ENCODE measurements at regions not wholly inside any gene's neighbourhood (a gene's known extent, or its start where the extent isn't known, plus 50 kb on each side); places are given as distances from the start of the nearest gene placed in this dataset.

GRCh38 chr21:25457411-25457810, 149.9 kb downstream of the MRPL39 start:
- no peaks in the 10 kb centered on the region for H3K27me3 Mint-ChIP-seq (ENCODE audit: unreplicated experiment)
- CTCF ChIA-PET = interaction anchor here (1.3 kb wide), 1 partner anchor 11 kb away, joined by 3 read pairs; no protein-coding TSS in a partner anchor
- peak overlapping the region; percentile 88 for H3K27ac Mint-ChIP-seq (ENCODE audit: unreplicated experiment)
- no peaks in the 10 kb centered on the region for H3K9me3 Mint-ChIP-seq (ENCODE audit: low read depth, unreplicated experiment)
- DNase-seq = no peak
- H3K36me3 Mint-ChIP-seq (ENCODE audit: insufficient read depth, unreplicated experiment) = no peaks in the 10 kb centered on the region
- BruUV-seq (replicated peaks) = no TSS peak
- no peaks in the 10 kb centered on the region for H3K4me1 Mint-ChIP-seq (ENCODE audit: low read depth, unreplicated experiment)
- peak overlapping the region; percentile 28 for H3K4me3 Mint-ChIP-seq (ENCODE audit: low read depth, unreplicated experiment)
- intact Hi-C loops (cut with micrococcal nuclease; ENCODE audit: unreplicated experiment) = no loop called here
- TF ChIP-seq CTCF (IDR thresholded peaks at IDR 0.05; ENCODE audit: unreplicated experiment) = no peak

GRCh38 chr21:25456672-25457071, 150.6 kb downstream of the MRPL39 start:
- Mint-ChIP-seq H3K4me1 (ENCODE audit: low read depth, unreplicated experiment) (no peaks in the 10 kb centered on the region), H3K36me3 (ENCODE audit: insufficient read depth, unreplicated experiment) (no peaks in the 10 kb centered on the region), H3K9me3 (ENCODE audit: low read depth, unreplicated experiment) (no peaks in the 10 kb centered on the region), H3K4me3 (ENCODE audit: low read depth, unreplicated experiment) (no peak overlapping the region), H3K27ac (ENCODE audit: unreplicated experiment) (peak overlapping the region; percentile 88), H3K27me3 (ENCODE audit: unreplicated experiment) (no peaks in the 10 kb centered on the region)
- intact Hi-C loops (cut with micrococcal nuclease; ENCODE audit: unreplicated experiment) = no loop called here
- peak; percentile 6 for DNase-seq
- BruUV-seq (replicated peaks) = no TSS peak
- CTCF ChIA-PET = no interaction called here
- no peak for TF ChIP-seq CTCF (IDR thresholded peaks at IDR 0.05; ENCODE audit: unreplicated experiment)

- CTCF ChIA-PET = no interaction called here
- BruUV-seq (replicated peaks) = no TSS peak
Observed at GRCh38 chr21:25453524-25453923, 153.8 kb downstream of the MRPL39 start.

GRCh38 chr21:25449950-25450349, 157.3 kb downstream of the MRPL39 start:
- no peak for DNase-seq
- no peaks in the 10 kb centered on the region for H3K27me3 Mint-ChIP-seq (ENCODE audit: unreplicated experiment)
- no peaks in the 10 kb centered on the region for H3K36me3 Mint-ChIP-seq (ENCODE audit: insufficient read depth, unreplicated experiment)
- no peak for TF ChIP-seq CTCF (IDR thresholded peaks at IDR 0.05; ENCODE audit: unreplicated experiment)
- H3K4me1 Mint-ChIP-seq (ENCODE audit: low read depth, unreplicated experiment) = no peaks in the 10 kb centered on the region
- no peak overlapping the region for H3K27ac Mint-ChIP-seq (ENCODE audit: unreplicated experiment)
- H3K4me3 Mint-ChIP-seq (ENCODE audit: low read depth, unreplicated experiment) = no peak overlapping the region
- intact Hi-C loops (cut with micrococcal nuclease; ENCODE audit: unreplicated experiment) = no loop called here
- H3K9me3 Mint-ChIP-seq (ENCODE audit: low read depth, unreplicated experiment) = peaks cover 8% of the 10 kb centered on the region
- BruUV-seq (replicated peaks) = no TSS peak
- CTCF ChIA-PET = no interaction called here

More at GRCh38 chr21:25453524-25453923, 153.8 kb downstream of the MRPL39 start:
- Mint-ChIP-seq H3K4me1 (ENCODE audit: low read depth, unreplicated experiment) (no peaks in the 10 kb centered on the region), H3K27ac (ENCODE audit: unreplicated experiment) (no peak overlapping the region), H3K36me3 (ENCODE audit: insufficient read depth, unreplicated experiment) (no peaks in the 10 kb centered on the region), H3K4me3 (ENCODE audit: low read depth, unreplicated experiment) (no peak overlapping the region), H3K27me3 (ENCODE audit: unreplicated experiment) (no peaks in the 10 kb centered on the region), H3K9me3 (ENCODE audit: low read depth, unreplicated experiment) (peaks cover 5% of the 10 kb centered on the region)
- no peak for TF ChIP-seq CTCF (IDR thresholded peaks at IDR 0.05; ENCODE audit: unreplicated experiment)
- no peak for DNase-seq
- intact Hi-C loops (cut with micrococcal nuclease; ENCODE audit: unreplicated experiment) = no loop called here

All from Calu3 (cell line).